ENCODE measurements at regions not wholly inside any gene's neighbourhood (a gene's known extent, or its start where the extent isn't known, plus 50 kb on each side); places are given as distances from the start of the nearest gene placed in this dataset.

DNA sequence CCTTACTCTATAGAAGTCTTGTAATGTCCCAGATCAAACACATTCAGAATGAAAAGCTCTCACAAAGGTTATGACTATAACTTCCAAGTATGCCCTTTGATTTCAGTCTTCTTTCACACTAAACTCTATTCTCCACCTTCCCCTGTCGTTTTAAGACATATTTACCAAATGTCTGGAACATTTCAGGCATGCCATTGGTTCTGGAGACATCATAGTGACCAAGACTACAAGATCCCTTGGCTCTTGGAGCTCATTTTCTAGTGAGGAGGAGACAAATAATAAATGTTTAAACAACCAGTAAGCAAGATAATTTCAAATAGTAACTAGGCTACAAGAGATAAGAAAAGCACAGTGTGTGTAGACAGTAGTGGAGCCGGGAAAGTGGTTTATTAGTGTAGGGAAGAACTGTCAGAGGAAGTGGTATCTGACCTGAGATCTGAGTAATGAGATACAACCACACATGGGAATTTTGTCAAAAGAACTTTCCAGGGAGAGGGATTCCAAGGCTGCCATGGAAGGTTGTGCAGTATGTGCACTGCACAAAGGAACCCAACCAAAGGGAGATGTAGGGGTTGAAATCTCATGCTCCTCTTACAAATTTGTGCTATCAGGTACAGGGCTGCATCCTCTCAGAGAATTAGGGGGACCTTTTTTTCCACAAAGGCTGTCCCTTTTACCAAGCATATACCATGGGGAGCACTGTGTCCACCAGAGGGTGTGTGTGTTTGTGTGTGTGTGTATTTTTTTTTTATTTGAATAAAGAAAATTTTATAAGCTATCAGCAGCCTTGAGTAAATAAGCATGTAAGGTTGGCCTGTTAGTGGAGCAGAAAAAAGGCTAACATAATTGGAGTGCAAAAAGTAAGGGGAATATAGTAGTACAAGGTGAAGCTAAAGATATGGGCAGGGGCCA lies 1279.1 kb upstream of the WWC1 start:
- in situ Hi-C loops (cut with MboI) (no loop called here), intact Hi-C loops (cut with micrococcal nuclease; ENCODE audit: unreplicated experiment) (no loop called here)
- ATAC-seq, result no peak
- no peak overlapping the region for H3K4me2 ChIP-seq (ENCODE audit: control insufficient read depth, insufficient read depth)
- H3K9ac ChIP-seq (ENCODE audit: control insufficient read depth, insufficient read depth, low read length), result no peak overlapping the region
- ChIA-PET POLR2A (no interaction called here), RAD21 (ENCODE audit: unreplicated experiment) (no interaction called here), CTCF (no interaction called here), SMC1A (ENCODE audit: uncharacterized antibody, unreplicated experiment) (interaction anchor here (0.6 to 0.7 kb wide), 2 partner anchors 44 to 160 kb away, joined by 3 to 4 read pairs; no protein-coding TSS in a partner anchor)
- BruUV-seq (replicated peaks), result no TSS peak
- no peak overlapping the region for H2AFZ ChIP-seq (ENCODE audit: control insufficient read depth, low read depth, low read length)
- no peaks in the 10 kb centered on the region for H3K4me1 ChIP-seq (ENCODE audit: control insufficient read depth, insufficient read depth, low read length)
- DNase-seq (ENCODE audit: low read depth, low spot score), result no peak
- 3% methylated on average over 2 of the region's 2 CpGs for WGBS (ENCODE audit: insufficient coverage, insufficient replicate concordance, low lambda C conversion rate, missing lambda C conversion rate)
- no peaks in the 10 kb centered on the region for H3K79me2 ChIP-seq (ENCODE audit: control insufficient read depth, insufficient read depth, low read length)
- H3K9me3 ChIP-seq (replicated peaks; ENCODE audit: control insufficient read depth, insufficient read depth, low read length), result no peaks in the 10 kb centered on the region
- H3K36me3 ChIP-seq (ENCODE audit: control insufficient read depth in 2 of 2, insufficient read depth in 2 of 2, low read length in 1 of 2), result no peaks in the 10 kb centered on the region
- no peak overlapping the region for H3K4me3 ChIP-seq
- H3K27me3 ChIP-seq (replicated peaks in 1 of 2; ENCODE audit: control insufficient read depth in 2 of 2, insufficient read depth in 2 of 2, low read length in 1 of 2), result no peaks in the 10 kb centered on the region
- H4K20me1 ChIP-seq (ENCODE audit: control insufficient read depth, insufficient read depth), result no peaks in the 10 kb centered on the region
- H3K27ac ChIP-seq (ENCODE audit: control insufficient read depth, insufficient read depth), result no peak overlapping the region
- no peak for FAIRE-seq
- TF ChIP-seq KLF5 (IDR thresholded peaks at IDR 0.05; ENCODE audit: partially characterized antibody) (no peak), PML (IDR thresholded peaks at IDR 0.05; ENCODE audit: low read length) (no peak), HCFC1 (IDR thresholded peaks at IDR 0.05; ENCODE audit: low read length) (no peak), CREM (IDR thresholded peaks at IDR 0.05; ENCODE audit: low read depth) (no peak), NR2C1 (IDR thresholded peaks at IDR 0.05) (no peak), SRF (IDR thresholded peaks at IDR 0.05; ENCODE audit: low read depth in 2 of 2, low read length in 2 of 2) (no peak), WRNIP1 (IDR thresholded peaks at IDR 0.05; ENCODE audit: borderline replicate concordance, low read depth, low read length) (no peak), KDM1A (IDR thresholded peaks at IDR 0.05; ENCODE audit: borderline replicate concordance) (no peak), RUNX3 (IDR thresholded peaks at IDR 0.05; ENCODE audit: low read length) (no peak), STAT1 (conservative IDR thresholded peaks at IDR 0.05) (no peak), SUZ12 (IDR thresholded peaks at IDR 0.05; ENCODE audit: unreplicated experiment) (no peak)
- TF ChIP-seq, protein P1, sequence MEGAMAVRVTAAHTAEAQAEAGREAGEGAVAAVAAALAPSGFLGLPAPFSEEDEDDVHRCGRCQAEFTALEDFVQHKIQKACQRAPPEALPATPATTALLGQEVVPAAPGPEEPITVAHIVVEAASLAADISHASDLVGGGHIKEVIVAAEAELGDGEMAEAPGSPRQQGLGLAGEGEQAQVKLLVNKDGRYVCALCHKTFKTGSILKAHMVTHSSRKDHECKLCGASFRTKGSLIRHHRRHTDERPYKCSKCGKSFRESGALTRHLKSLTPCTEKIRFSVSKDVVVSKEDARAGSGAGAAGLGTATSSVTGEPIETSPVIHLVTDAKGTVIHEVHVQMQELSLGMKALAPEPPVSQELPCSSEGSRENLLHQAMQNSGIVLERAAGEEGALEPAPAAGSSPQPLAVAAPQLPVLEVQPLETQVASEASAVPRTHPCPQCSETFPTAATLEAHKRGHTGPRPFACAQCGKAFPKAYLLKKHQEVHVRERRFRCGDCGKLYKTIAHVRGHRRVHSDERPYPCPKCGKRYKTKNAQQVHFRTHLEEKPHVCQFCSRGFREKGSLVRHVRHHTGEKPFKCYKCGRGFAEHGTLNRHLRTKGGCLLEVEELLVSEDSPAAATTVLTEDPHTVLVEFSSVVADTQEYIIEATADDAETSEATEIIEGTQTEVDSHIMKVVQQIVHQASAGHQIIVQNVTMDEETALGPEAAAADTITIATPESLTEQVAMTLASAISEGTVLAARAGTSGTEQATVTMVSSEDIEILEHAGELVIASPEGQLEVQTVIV (IDR thresholded peaks at IDR 0.05; ENCODE audit: borderline replicate concordance, partially characterized antibody), result no peak
- TF ChIP-seq, protein P2, sequence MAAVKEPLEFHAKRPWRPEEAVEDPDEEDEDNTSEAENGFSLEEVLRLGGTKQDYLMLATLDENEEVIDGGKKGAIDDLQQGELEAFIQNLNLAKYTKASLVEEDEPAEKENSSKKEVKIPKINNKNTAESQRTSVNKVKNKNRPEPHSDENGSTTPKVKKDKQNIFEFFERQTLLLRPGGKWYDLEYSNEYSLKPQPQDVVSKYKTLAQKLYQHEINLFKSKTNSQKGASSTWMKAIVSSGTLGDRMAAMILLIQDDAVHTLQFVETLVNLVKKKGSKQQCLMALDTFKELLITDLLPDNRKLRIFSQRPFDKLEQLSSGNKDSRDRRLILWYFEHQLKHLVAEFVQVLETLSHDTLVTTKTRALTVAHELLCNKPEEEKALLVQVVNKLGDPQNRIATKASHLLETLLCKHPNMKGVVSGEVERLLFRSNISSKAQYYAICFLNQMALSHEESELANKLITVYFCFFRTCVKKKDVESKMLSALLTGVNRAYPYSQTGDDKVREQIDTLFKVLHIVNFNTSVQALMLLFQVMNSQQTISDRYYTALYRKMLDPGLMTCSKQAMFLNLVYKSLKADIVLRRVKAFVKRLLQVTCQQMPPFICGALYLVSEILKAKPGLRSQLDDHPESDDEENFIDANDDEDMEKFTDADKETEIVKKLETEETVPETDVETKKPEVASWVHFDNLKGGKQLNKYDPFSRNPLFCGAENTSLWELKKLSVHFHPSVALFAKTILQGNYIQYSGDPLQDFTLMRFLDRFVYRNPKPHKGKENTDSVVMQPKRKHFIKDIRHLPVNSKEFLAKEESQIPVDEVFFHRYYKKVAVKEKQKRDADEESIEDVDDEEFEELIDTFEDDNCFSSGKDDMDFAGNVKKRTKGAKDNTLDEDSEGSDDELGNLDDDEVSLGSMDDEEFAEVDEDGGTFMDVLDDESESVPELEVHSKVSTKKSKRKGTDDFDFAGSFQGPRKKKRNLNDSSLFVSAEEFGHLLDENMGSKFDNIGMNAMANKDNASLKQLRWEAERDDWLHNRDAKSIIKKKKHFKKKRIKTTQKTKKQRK (IDR thresholded peaks at IDR 0.05; ENCODE audit: low read depth, low read length), result no peak
- TF ChIP-seq, protein P3, sequence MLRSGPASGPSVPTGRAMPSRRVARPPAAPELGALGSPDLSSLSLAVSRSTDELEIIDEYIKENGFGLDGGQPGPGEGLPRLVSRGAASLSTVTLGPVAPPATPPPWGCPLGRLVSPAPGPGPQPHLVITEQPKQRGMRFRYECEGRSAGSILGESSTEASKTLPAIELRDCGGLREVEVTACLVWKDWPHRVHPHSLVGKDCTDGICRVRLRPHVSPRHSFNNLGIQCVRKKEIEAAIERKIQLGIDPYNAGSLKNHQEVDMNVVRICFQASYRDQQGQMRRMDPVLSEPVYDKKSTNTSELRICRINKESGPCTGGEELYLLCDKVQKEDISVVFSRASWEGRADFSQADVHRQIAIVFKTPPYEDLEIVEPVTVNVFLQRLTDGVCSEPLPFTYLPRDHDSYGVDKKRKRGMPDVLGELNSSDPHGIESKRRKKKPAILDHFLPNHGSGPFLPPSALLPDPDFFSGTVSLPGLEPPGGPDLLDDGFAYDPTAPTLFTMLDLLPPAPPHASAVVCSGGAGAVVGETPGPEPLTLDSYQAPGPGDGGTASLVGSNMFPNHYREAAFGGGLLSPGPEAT (IDR thresholded peaks at IDR 0.05; ENCODE audit: low read depth), result no peak

Measured in GM12878 (cell line).